ENCODE measurements at regions not wholly inside any gene's neighbourhood (a gene's known extent, or its start where the extent isn't known, plus 50 kb on each side); places are given as distances from the start of the nearest gene placed in this dataset.

GRCh38 chr4:37008199-37008598 lies 236.3 kb upstream of the NWD2 start:
- no peak for TF ChIP-seq POLR2A (IDR thresholded peaks at IDR 0.05; ENCODE audit: low read length)
- TF ChIP-seq GATA1 (IDR thresholded peaks at IDR 0.05; ENCODE audit: low read depth, low read length) = no peak
